ENCODE measurements at regions not wholly inside any gene's neighbourhood (a gene's known extent, or its start where the extent isn't known, plus 50 kb on each side); places are given as distances from the start of the nearest gene placed in this dataset.

- no peak for DNase-seq (ENCODE audit: low read depth)
- no peak overlapping the region for H3K4me3 ChIP-seq (ENCODE audit: control insufficient read depth, low read depth, low read length)
- no peak for TF ChIP-seq CTCF (IDR thresholded peaks at IDR 0.05; ENCODE audit: control insufficient read depth, insufficient read depth, low read depth, low read length, missing control alignments)
Observed at GRCh38 chr1:195328681-195329080, 1279.6 kb downstream of the KCNT2 start.

- TF ChIP-seq CTCF (IDR thresholded peaks at IDR 0.05; ENCODE audit: control insufficient read depth, insufficient read depth, low read depth, low read length, missing control alignments) = no peak
- H3K4me3 ChIP-seq (ENCODE audit: control insufficient read depth, low read depth, low read length) = no peak overlapping the region
- no peak for DNase-seq (ENCODE audit: low read depth)
Observed at GRCh38 chr1:195328102-195328501, 1280.1 kb downstream of the KCNT2 start.

GRCh38 chr1:195327361-195327760 lies 1280.9 kb downstream of the KCNT2 start:
- no peak for DNase-seq (ENCODE audit: low read depth)
- no peak for TF ChIP-seq CTCF (IDR thresholded peaks at IDR 0.05; ENCODE audit: control insufficient read depth, insufficient read depth, low read depth, low read length, missing control alignments)
- no peak overlapping the region for H3K4me3 ChIP-seq (ENCODE audit: control insufficient read depth, low read depth, low read length)

- DNase-seq (ENCODE audit: low read depth) = no peak
- H3K4me3 ChIP-seq (ENCODE audit: control insufficient read depth, low read depth, low read length) = no peak overlapping the region
- no peak for TF ChIP-seq CTCF (IDR thresholded peaks at IDR 0.05; ENCODE audit: control insufficient read depth, insufficient read depth, low read depth, low read length, missing control alignments)
Observed at GRCh38 chr1:195326325-195326724, 1281.9 kb downstream of the KCNT2 start.

GRCh38 chr1:195325181-195325580 lies 1283.1 kb downstream of the KCNT2 start:
- TF ChIP-seq CTCF (IDR thresholded peaks at IDR 0.05; ENCODE audit: control insufficient read depth, insufficient read depth, low read depth, low read length, missing control alignments) = no peak
- no peak overlapping the region for H3K4me3 ChIP-seq (ENCODE audit: control insufficient read depth, low read depth, low read length)
- DNase-seq (ENCODE audit: low read depth) = no peak

GRCh38 chr1:195306281-195306680 lies 1302.0 kb downstream of the KCNT2 start:
- no peak overlapping the region for H3K4me3 ChIP-seq (ENCODE audit: control insufficient read depth, low read depth, low read length)
- DNase-seq (ENCODE audit: low read depth) = no peak
- no peak for TF ChIP-seq CTCF (IDR thresholded peaks at IDR 0.05; ENCODE audit: control insufficient read depth, insufficient read depth, low read depth, low read length, missing control alignments)

GRCh38 chr1:195294911-195295310 lies 1313.3 kb downstream of the KCNT2 start:
- no peak overlapping the region for H3K4me3 ChIP-seq (ENCODE audit: control insufficient read depth, low read depth, low read length)
- no peak for TF ChIP-seq CTCF (IDR thresholded peaks at IDR 0.05; ENCODE audit: control insufficient read depth, insufficient read depth, low read depth, low read length, missing control alignments)
- DNase-seq (ENCODE audit: low read depth) = no peak

All from AG09309 (cell line).